OCI-LY1 (cell line): ENCODE measurements at regions not wholly inside any gene's neighbourhood (a gene's known extent, or its start where the extent isn't known, plus 50 kb on each side); places are given as distances from the start of the nearest gene placed in this dataset.

Experiments used
- H2AFZ ChIP-seq: fragments of 200-600 bp; sonication (generic), shearing (Covaris generic); 2 replicates; pipeline ENCODE4 v1.6.0; 2014; ENCODE audit warnings: antibody characterized with exemption, mild to moderate bottlenecking, low read length
- H3F3A ChIP-seq: fragments of 200-600 bp; sonication (generic), shearing (Covaris generic); 2 replicates; pipeline ENCODE4 v1.6.0; 2014; ENCODE audit warnings: mild to moderate bottlenecking, antibody characterized with exemption, low read length, moderate library complexity; ENCODE audit not compliant: insufficient read depth
- H3K27ac ChIP-seq: fragments of 200-600 bp; sonication (generic); 2 replicates; pipeline ENCODE4 v1.5.1; 2014; ENCODE audit warnings: low read length, mixed run types, mild to moderate bottlenecking, low read depth; ENCODE audit not compliant: poor library complexity, severe bottlenecking
- H3K27me3 ChIP-seq: fragments of 200-600 bp; sonication (generic); 2 replicates; pipeline ENCODE4 v1.6.0; 2014; ENCODE audit warnings: antibody characterized with exemption, mild to moderate bottlenecking, low read length, moderate library complexity; ENCODE audit not compliant: insufficient read depth
- H3K36me3 ChIP-seq: fragments of 200-600 bp; sonication (generic); 2 replicates; pipeline ENCODE4 v1.6.1; 2014; ENCODE audit warnings: mild to moderate bottlenecking, antibody characterized with exemption, low read length, moderate library complexity, mixed read lengths; ENCODE audit not compliant: insufficient read depth
- H3K4me1 ChIP-seq: fragments of 200-600 bp; sonication (generic); 2 replicates; pipeline ENCODE4 v1.5.1; 2014; ENCODE audit warnings: mild to moderate bottlenecking, low read length, moderate library complexity; ENCODE audit not compliant: insufficient read depth, severe bottlenecking
- H3K4me2 ChIP-seq: fragments of 200-600 bp; sonication (generic), shearing (Covaris generic); 2 replicates; pipeline ENCODE4 v1.6.1; 2014; ENCODE audit warnings: low read length
- H3K4me3 ChIP-seq: fragments of 200-600 bp; sonication (generic); 2 replicates; pipeline ENCODE4 v1.5.1; 2014; ENCODE audit warnings: low read length, low read depth, mild to moderate bottlenecking, mixed read lengths; ENCODE audit not compliant: poor library complexity, severe bottlenecking
- H3K79me2 ChIP-seq: fragments of 200-600 bp; shearing (Covaris generic); 2 replicates; pipeline ENCODE4 v1.6.1; 2016; ENCODE audit warnings: mixed run types, low read length, mixed read lengths; ENCODE audit not compliant: insufficient read depth
- H3K9ac ChIP-seq: fragments of 200-600 bp; sonication (generic), shearing (Covaris generic); 2 replicates; pipeline ENCODE4 v1.6.1; 2014; ENCODE audit warnings: mild to moderate bottlenecking, low read length, mixed read lengths
- H3K9me2 ChIP-seq: fragments of 200-600 bp; sonication (generic), shearing (Covaris generic); 2 replicates; pipeline ENCODE4 v1.6.1; 2014; ENCODE audit warnings: low read depth, mild to moderate bottlenecking, low read length, mixed read lengths
- H3K9me3 ChIP-seq: fragments of 200-600 bp; shearing (Covaris generic); 2 replicates; pipeline ENCODE4 v1.6.1; 2014; ENCODE audit warnings: low read length, mixed read lengths
- H4K20me1 ChIP-seq: fragments of 200-600 bp; sonication (generic), shearing (Covaris generic); 2 replicates; pipeline ENCODE4 v1.6.0; 2016; ENCODE audit warnings: mild to moderate bottlenecking, low read length; ENCODE audit not compliant: insufficient read depth
- EZH2 ChIP-seq: fragments of 200-600 bp; sonication (generic), shearing (Covaris generic); IDR thresholded peaks from 2 replicates; pipeline ENCODE4 v1.8.0; 2017; ENCODE audit warnings: borderline replicate concordance, mixed run types, mild to moderate bottlenecking, antibody characterized with exemption, low read length, moderate library complexity, mixed read lengths
- TF ChIP-seq, protein P1 (sequence below): fragments of 200-600 bp; sonication (generic), shearing (Covaris generic); IDR thresholded peaks from 2 replicates; pipeline ENCODE4 v1.5.1; 2017; ENCODE audit warnings: mild to moderate bottlenecking, antibody characterized with exemption, low read length, moderate library complexity, mixed read lengths

DNA sequence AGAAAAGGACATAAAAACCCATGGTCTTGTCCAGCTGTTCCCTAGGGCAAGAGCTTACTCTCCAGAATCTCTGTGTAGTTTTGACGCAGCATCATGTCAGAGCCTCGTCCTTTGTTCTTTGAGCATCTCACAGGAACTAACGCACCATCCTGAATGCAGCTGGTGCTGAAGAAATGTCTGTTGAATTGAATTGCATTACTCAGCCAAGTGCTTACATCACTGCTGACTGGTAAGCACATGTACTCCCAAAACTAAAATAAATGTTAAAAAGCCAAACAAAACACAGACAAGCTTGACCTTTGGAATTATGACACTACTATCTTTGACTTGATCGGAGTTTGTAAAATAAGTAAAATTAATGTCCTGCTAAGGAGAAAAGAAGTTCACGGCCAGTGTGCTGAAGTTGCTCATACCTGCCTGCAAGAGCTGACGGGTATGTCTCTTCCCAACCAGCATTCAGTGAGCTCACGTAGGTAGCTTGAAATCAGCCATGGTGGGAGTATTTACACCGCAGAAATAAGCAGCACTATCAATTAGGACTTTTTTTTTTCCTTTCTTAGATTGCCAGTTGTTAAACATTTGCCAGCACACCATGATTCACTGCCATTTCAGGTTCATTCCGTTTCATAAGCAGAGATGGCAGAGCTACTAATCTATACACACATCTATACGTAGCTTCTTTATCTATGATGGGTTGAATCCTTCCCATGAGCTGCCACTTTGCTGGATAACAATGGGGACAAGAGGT lies 310.6 kb upstream of the MSX2 start:
- Histone ChIP-seq H3K4me1 (no peaks in the 10 kb centered on the region), H3K27me3 (no peaks in the 10 kb centered on the region; the same call in 1 of the 2 replicates), H3K27ac (no peak overlapping the region), H3K36me3 (no peaks in the 10 kb centered on the region), H2AFZ (no peak overlapping the region), H3F3A (no peaks in the 10 kb centered on the region), H3K79me2 (no peaks in the 10 kb centered on the region), H4K20me1 (no peaks in the 10 kb centered on the region), H3K9me2 (no peaks in the 10 kb centered on the region), H3K9me3 (no peaks in the 10 kb centered on the region), H3K4me3 (no peak overlapping the region), H3K9ac (no peak overlapping the region), H3K4me2 (no peak overlapping the region)
- TF ChIP-seq, protein P1, sequence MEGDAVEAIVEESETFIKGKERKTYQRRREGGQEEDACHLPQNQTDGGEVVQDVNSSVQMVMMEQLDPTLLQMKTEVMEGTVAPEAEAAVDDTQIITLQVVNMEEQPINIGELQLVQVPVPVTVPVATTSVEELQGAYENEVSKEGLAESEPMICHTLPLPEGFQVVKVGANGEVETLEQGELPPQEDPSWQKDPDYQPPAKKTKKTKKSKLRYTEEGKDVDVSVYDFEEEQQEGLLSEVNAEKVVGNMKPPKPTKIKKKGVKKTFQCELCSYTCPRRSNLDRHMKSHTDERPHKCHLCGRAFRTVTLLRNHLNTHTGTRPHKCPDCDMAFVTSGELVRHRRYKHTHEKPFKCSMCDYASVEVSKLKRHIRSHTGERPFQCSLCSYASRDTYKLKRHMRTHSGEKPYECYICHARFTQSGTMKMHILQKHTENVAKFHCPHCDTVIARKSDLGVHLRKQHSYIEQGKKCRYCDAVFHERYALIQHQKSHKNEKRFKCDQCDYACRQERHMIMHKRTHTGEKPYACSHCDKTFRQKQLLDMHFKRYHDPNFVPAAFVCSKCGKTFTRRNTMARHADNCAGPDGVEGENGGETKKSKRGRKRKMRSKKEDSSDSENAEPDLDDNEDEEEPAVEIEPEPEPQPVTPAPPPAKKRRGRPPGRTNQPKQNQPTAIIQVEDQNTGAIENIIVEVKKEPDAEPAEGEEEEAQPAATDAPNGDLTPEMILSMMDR, result no peak
- no peak for TF ChIP-seq EZH2

DNA sequence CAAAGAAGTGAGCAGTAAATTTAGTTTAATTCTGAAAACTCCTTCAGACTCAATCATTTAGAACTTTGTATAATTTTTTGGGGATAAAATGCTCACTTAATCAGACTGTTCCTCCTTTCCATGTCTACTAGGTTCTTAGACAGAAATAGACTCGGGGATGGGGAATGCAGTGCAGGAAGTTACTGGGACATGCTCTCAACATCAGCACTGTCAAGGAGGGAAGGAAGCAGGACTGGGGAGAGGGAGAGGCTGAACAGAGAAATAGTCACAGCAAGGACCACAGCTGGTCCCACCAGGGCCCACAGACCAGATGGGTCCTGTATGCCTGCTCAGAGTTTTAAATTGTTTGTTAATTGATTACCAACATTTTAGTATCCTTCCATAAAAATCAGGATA lies 310.1 kb upstream of the MSX2 start:
- Histone ChIP-seq H3K9ac (no peak overlapping the region), H3K27ac (no peak overlapping the region), H3K9me2 (no peaks in the 10 kb centered on the region), H3K9me3 (no peaks in the 10 kb centered on the region), H3K4me1 (no peaks in the 10 kb centered on the region), H2AFZ (no peak overlapping the region), H3K79me2 (no peaks in the 10 kb centered on the region), H4K20me1 (no peaks in the 10 kb centered on the region), H3K4me2 (no peak overlapping the region), H3F3A (no peaks in the 10 kb centered on the region), H3K4me3 (no peak overlapping the region), H3K36me3 (no peaks in the 10 kb centered on the region), H3K27me3 (no peaks in the 10 kb centered on the region; the same call in 1 of the 2 replicates)
- TF ChIP-seq, protein P1, result no peak
- no peak for TF ChIP-seq EZH2

DNA sequence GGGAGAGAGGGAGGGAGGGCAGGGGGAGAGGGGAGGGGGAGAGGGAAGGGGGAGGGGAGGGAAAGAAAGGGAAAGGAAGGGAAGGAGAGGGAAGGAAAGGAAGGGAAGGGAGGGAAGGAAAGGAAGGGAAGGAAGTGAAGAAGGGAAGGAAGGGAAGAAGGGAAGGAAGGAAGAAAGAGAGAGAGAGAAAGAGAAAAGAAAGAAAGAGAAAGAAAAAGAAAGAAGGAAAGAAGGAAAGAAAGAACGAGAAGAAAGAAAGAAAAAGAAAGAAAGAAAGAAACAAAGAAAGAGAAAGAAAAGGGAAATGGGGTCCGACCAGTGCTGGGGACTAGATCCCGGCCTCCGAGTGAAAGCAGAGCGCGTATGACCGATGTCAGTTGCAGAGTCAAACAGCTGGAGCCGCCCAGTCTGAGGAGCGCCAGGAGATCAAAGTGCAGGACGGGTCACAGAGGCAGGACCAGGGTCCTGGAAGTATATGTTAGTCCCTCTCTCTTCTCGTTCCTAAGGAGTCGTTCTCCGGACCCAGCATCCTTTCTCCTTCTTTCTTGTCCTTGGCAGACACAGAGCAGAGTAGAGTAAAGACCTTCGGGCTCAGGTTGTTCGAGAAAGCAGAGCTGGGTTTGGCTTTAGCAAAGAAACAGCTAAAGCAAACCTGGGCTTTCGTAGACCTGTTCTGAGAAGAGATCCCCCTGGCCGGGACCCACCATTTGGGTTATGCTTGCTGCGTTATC lies 305.4 kb upstream of the MSX2 start:
- Histone ChIP-seq H3K4me2 (no peak overlapping the region), H3K9ac (no peak overlapping the region), H3K27ac (no peak overlapping the region), H2AFZ (no peak overlapping the region), H3K4me3 (no peak overlapping the region), H3K4me1 (no peaks in the 10 kb centered on the region), H3F3A (no peaks in the 10 kb centered on the region), H3K27me3 (no peaks in the 10 kb centered on the region), H4K20me1 (no peaks in the 10 kb centered on the region), H3K9me3 (no peaks in the 10 kb centered on the region), H3K79me2 (no peaks in the 10 kb centered on the region), H3K36me3 (no peaks in the 10 kb centered on the region), H3K9me2 (no peaks in the 10 kb centered on the region)
- TF ChIP-seq, protein P1, result no peak
- TF ChIP-seq EZH2, result no peak
